Uterus (tissue), 2 donors: ENCODE measurements at regions not wholly inside any gene's neighbourhood (a gene's known extent, or its start where the extent isn't known, plus 50 kb on each side); places are given as distances from the start of the nearest gene placed in this dataset.

Source experiments
- CTCF ChIP-seq, 4 experiments: fragments of 200-600 bp in 2 of 4; fragments of 450-650 bp in 2 of 4; sonication (generic) in 2 of 4; IDR thresholded peaks; one replicate each; pipeline ENCODE4 v1.5.1; 2016 to 2019; ENCODE audit warnings: antibody characterized with exemption in 4 of 4, mild to moderate bottlenecking in 2 of 4, moderate library complexity in 1 of 4
- POLR2A ChIP-seq, 2 donors: fragments of 450-650 bp; IDR thresholded peaks; one replicate each; pipeline ENCODE4 v1.6.1; 2016; ENCODE audit warnings: antibody characterized with exemption in 2 of 2, mild to moderate bottlenecking in 1 of 2, moderate library complexity in 1 of 2

DNA sequence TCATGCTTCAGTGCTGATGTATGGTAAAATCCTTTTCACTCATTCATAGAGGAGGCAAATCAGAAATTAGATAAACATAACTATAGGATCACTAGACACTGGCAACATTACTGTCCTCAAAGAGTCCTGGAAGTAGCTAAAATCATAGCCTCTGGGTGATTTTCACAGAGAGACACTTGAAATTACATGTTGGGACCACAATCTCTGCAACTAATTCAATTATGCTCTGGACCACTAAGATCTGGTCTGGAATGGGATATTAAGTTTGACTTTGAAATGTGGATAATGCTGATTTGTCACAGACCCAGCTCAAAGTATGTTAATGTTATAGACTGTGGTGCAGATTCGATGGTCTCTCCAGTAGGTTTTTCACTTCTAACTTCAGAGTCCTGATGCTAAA is 214.6 kb upstream of the CCNH start:
- TF ChIP-seq CTCF (IDR thresholded peaks at IDR 0.05): no peak
- TF ChIP-seq POLR2A (IDR thresholded peaks at IDR 0.05): no peak
